AG04449 (cell line): ENCODE measurements at regions not wholly inside any gene's neighbourhood (a gene's known extent, or its start where the extent isn't known, plus 50 kb on each side); places are given as distances from the start of the nearest gene placed in this dataset.

Experiments used
- CTCF ChIA-PET: fragments of 350-600 bp; formaldehyde crosslinking; extraction: SDS; loops from one replicate; lab custom pipeline; 2021; ENCODE audit warnings: antibody characterized with exemption; lab: Yijun Ruan, JAX
- POLR2A ChIA-PET: fragments of 400-600, 350-600 bp; formaldehyde crosslinking; extraction: SDS; loops from one replicate; lab custom pipeline; 2020; ENCODE audit warnings: antibody characterized with exemption, inconsistent platforms; lab: Yijun Ruan, JAX
- DNase-seq: peaks from one replicate; pipeline ENCODE4 v3.0.0-alpha.2; 2010; ENCODE audit warnings: low read depth, low spot score
- H3K4me3 ChIP-seq: 2 replicates; pipeline ENCODE4 v1.5.1; 2011; ENCODE audit warnings: low read depth, mild to moderate bottlenecking, control low read depth, low read length
- CTCF ChIP-seq: IDR thresholded peaks from one replicate; pipeline ENCODE4 v1.5.1; 2011; ENCODE audit warnings: mild to moderate bottlenecking, moderate library complexity, low read length, control low read depth, inconsistent platforms; ENCODE audit not compliant: insufficient read depth; ENCODE audit errors: missing control alignments

- ChIA-PET CTCF (no interaction called here), POLR2A (no interaction called here)
Observed at GRCh38 chr10:81213370-81213769, 661.6 kb upstream of the NRG3 start.

GRCh38 chr10:81215498-81215897, 659.5 kb upstream of the NRG3 start:
- DNase-seq, result no peak
- ChIA-PET POLR2A (no interaction called here), CTCF (no interaction called here)
- no peak overlapping the region for H3K4me3 ChIP-seq
- TF ChIP-seq CTCF, result no peak

More at GRCh38 chr10:81213370-81213769, 661.6 kb upstream of the NRG3 start:
- no peak for DNase-seq
- H3K4me3 ChIP-seq, result no peak overlapping the region
- TF ChIP-seq CTCF, result no peak

GRCh38 chr10:81216949-81217348, 658.0 kb upstream of the NRG3 start:
- POLR2A ChIA-PET, result no interaction called here

GRCh38 chr10:81218307-81218706, 656.7 kb upstream of the NRG3 start:
- no peak for TF ChIP-seq CTCF
- ChIA-PET CTCF (no interaction called here), POLR2A (no interaction called here)
- no peak for DNase-seq
- no peak overlapping the region for H3K4me3 ChIP-seq

More at GRCh38 chr10:81216949-81217348, 658.0 kb upstream of the NRG3 start:
- no peak overlapping the region for H3K4me3 ChIP-seq
- no peak for DNase-seq
- CTCF ChIA-PET, result no interaction called here
- no peak for TF ChIP-seq CTCF

- CTCF ChIA-PET, result no interaction called here
- no peak for DNase-seq
- TF ChIP-seq CTCF, result no peak
- POLR2A ChIA-PET, result no interaction called here
- no peak overlapping the region for H3K4me3 ChIP-seq
Observed at GRCh38 chr10:81219758-81220157, 655.2 kb upstream of the NRG3 start.

- no peak for TF ChIP-seq CTCF
- CTCF ChIA-PET, result no interaction called here
- POLR2A ChIA-PET, result no interaction called here
- H3K4me3 ChIP-seq, result no peak overlapping the region
- no peak for DNase-seq
Observed at GRCh38 chr10:81248886-81249285, 626.1 kb upstream of the NRG3 start.
